Stimulated activated CD4-positive, alpha-beta T cell treated with anti-CD3 and anti-CD28 coated beads, Interleukin-12 subunit alpha, Interleukin-12 subunit beta, amount 100 ng/mL, for 4 hours (primary cell): ENCODE measurements at regions not wholly inside any gene's neighbourhood (a gene's known extent, or its start where the extent isn't known, plus 50 kb on each side); places are given as distances from the start of the nearest gene placed in this dataset.

Experiments used
- DNase-seq: peaks from one replicate; pipeline ENCODE4 v3.0.0-alpha.2; 2020

- no peak for DNase-seq
Measured at GRCh38 chrX:20596856-20597255, 330.1 kb upstream of the RPS6KA3 start.

GRCh38 chrX:20595928-20596575, 329.3 kb upstream of the RPS6KA3 start:
- peak; percentile 4 for DNase-seq

GRCh38 chrX:20594985-20595384, 328.3 kb upstream of the RPS6KA3 start:
- no peak for DNase-seq

GRCh38 chrX:20593836-20594235, 327.1 kb upstream of the RPS6KA3 start:
- no peak for DNase-seq

- no peak for DNase-seq
Measured at GRCh38 chrX:20593402-20593801, 326.7 kb upstream of the RPS6KA3 start.

GRCh38 chrX:20591246-20591645, 324.5 kb upstream of the RPS6KA3 start:
- no peak for DNase-seq

- no peak for DNase-seq
Measured at GRCh38 chrX:20585782-20586181, 319.1 kb upstream of the RPS6KA3 start.

- DNase-seq: no peak
Measured at GRCh38 chrX:20571611-20572010, 304.9 kb upstream of the RPS6KA3 start.

GRCh38 chrX:20567108-20567507, 300.4 kb upstream of the RPS6KA3 start:
- no peak for DNase-seq

GRCh38 chrX:20547611-20548051, 280.9 kb upstream of the RPS6KA3 start:
- DNase-seq: no peak

- no peak for DNase-seq
Measured at GRCh38 chrX:20545538-20545937, 278.8 kb upstream of the RPS6KA3 start.

GRCh38 chrX:20542072-20542471, 275.4 kb upstream of the RPS6KA3 start:
- no peak for DNase-seq

GRCh38 chrX:20538974-20539373, 272.3 kb upstream of the RPS6KA3 start:
- DNase-seq: no peak

- no peak for DNase-seq
Measured at GRCh38 chrX:20531667-20532066, 265.0 kb upstream of the RPS6KA3 start.

GRCh38 chrX:20530406-20530921, 263.8 kb upstream of the RPS6KA3 start:
- peak; percentile 45 for DNase-seq

GRCh38 chrX:20529711-20530110, 263.0 kb upstream of the RPS6KA3 start:
- no peak for DNase-seq

- DNase-seq: no peak
Measured at GRCh38 chrX:20529301-20529700, 262.6 kb upstream of the RPS6KA3 start.

GRCh38 chrX:20527558-20528011, 260.9 kb upstream of the RPS6KA3 start:
- DNase-seq: no peak

- no peak for DNase-seq
Measured at GRCh38 chrX:20527041-20527440, 260.3 kb upstream of the RPS6KA3 start.

- no peak for DNase-seq
Measured at GRCh38 chrX:20523626-20524312, 257.1 kb upstream of the RPS6KA3 start.

GRCh38 chrX:20522420-20522819, 255.7 kb upstream of the RPS6KA3 start:
- DNase-seq: no peak

GRCh38 chrX:20521222-20521621, 254.5 kb upstream of the RPS6KA3 start:
- no peak for DNase-seq

GRCh38 chrX:20519826-20520225, 253.1 kb upstream of the RPS6KA3 start:
- no peak for DNase-seq

GRCh38 chrX:20519146-20519545, 252.4 kb upstream of the RPS6KA3 start:
- DNase-seq: no peak
